Stimulated activated effector memory CD8-positive, alpha-beta T cell treated with anti-CD3 and anti-CD28 coated beads, Interleukin-12 subunit alpha, Interleukin-12 subunit beta, amount 100 ng/mL, for 72 hours (primary cell): ENCODE measurements at regions not wholly inside any gene's neighbourhood (a gene's known extent, or its start where the extent isn't known, plus 50 kb on each side); places are given as distances from the start of the nearest gene placed in this dataset.

ENCODE experiments used
- ATAC-seq: fragments of 150-1000 bp; cut with Tn5 transposase; 2 replicates; pipeline ENCODE4 v1.10.0; 2021
- DNase-seq, 2 donors: peaks; one replicate each; pipeline ENCODE4 v3.0.0; 2021 to 2022; ENCODE audit warnings: low spot score in 2 of 2
- H3K27ac Mint-ChIP-seq: one replicate; pipeline ENCODE4 v1.8.0; 2022; ENCODE audit warnings: mild to moderate bottlenecking, mixed read lengths
- H3K36me3 Mint-ChIP-seq: one replicate; pipeline ENCODE4 v1.8.0; 2022; ENCODE audit warnings: mild to moderate bottlenecking, mixed read lengths
- H3K4me1 Mint-ChIP-seq: one replicate; pipeline ENCODE4 v1.8.0; 2022; ENCODE audit warnings: mixed read lengths
- H3K4me3 Mint-ChIP-seq: one replicate; pipeline ENCODE4 v1.8.0; 2022; ENCODE audit warnings: mild to moderate bottlenecking, mixed read lengths
- H3K9me3 Mint-ChIP-seq: one replicate; pipeline ENCODE4 v1.8.0; 2022; ENCODE audit warnings: mixed read lengths

- ATAC-seq (no peak), DNase-seq (no peak)
- H3K9me3 Mint-ChIP-seq: peaks cover 7% of the 10 kb centered on the region
- no peaks in the 10 kb centered on the region for H3K36me3 Mint-ChIP-seq
- no peak overlapping the region for H3K27ac Mint-ChIP-seq
- H3K4me3 Mint-ChIP-seq: no peak overlapping the region
- H3K4me1 Mint-ChIP-seq: no peaks in the 10 kb centered on the region
Measured at GRCh38 chr4:24065974-24066373, 176.1 kb upstream of the PPARGC1A start.

- no peak overlapping the region for H3K4me3 Mint-ChIP-seq
- no peak overlapping the region for H3K27ac Mint-ChIP-seq
- ATAC-seq: no peak
- H3K9me3 Mint-ChIP-seq: peaks cover 4% of the 10 kb centered on the region
- no peaks in the 10 kb centered on the region for H3K36me3 Mint-ChIP-seq
- no peak for DNase-seq
- no peaks in the 10 kb centered on the region for H3K4me1 Mint-ChIP-seq
Measured at GRCh38 chr4:24063731-24064130, 173.9 kb upstream of the PPARGC1A start.

GRCh38 chr4:24060932-24061331 lies 171.1 kb upstream of the PPARGC1A start:
- no peak overlapping the region for H3K4me3 Mint-ChIP-seq
- no peaks in the 10 kb centered on the region for H3K4me1 Mint-ChIP-seq
- DNase-seq (no peak), ATAC-seq (no peak)
- no peak overlapping the region for H3K27ac Mint-ChIP-seq
- peaks cover 7% of the 10 kb centered on the region for H3K9me3 Mint-ChIP-seq
- H3K36me3 Mint-ChIP-seq: no peaks in the 10 kb centered on the region

GRCh38 chr4:24059839-24060238 lies 170.0 kb upstream of the PPARGC1A start:
- Mint-ChIP-seq H3K4me1 (no peaks in the 10 kb centered on the region), H3K4me3 (no peak overlapping the region), H3K9me3 (peaks cover 7% of the 10 kb centered on the region), H3K36me3 (no peaks in the 10 kb centered on the region), H3K27ac (no peak overlapping the region)
- ATAC-seq: no peak
- DNase-seq: no peak

- Mint-ChIP-seq H3K4me3 (no peak overlapping the region), H3K36me3 (no peaks in the 10 kb centered on the region), H3K9me3 (peaks cover 3% of the 10 kb centered on the region), H3K27ac (no peak overlapping the region), H3K4me1 (no peaks in the 10 kb centered on the region)
- no peak for DNase-seq
- ATAC-seq: no peak
Measured at GRCh38 chr4:24057915-24058559, 168.2 kb upstream of the PPARGC1A start.

- no peak for ATAC-seq
- no peak overlapping the region for H3K4me3 Mint-ChIP-seq
- peaks cover 6% of the 10 kb centered on the region for H3K9me3 Mint-ChIP-seq
- no peaks in the 10 kb centered on the region for H3K36me3 Mint-ChIP-seq
- H3K4me1 Mint-ChIP-seq: no peaks in the 10 kb centered on the region
- DNase-seq: no peak
- H3K27ac Mint-ChIP-seq: no peak overlapping the region
Measured at GRCh38 chr4:24056289-24056688, 166.4 kb upstream of the PPARGC1A start.

- DNase-seq: no peak
- H3K4me3 Mint-ChIP-seq: no peak overlapping the region
Measured at GRCh38 chr4:24055623-24056022, 165.8 kb upstream of the PPARGC1A start.

GRCh38 chr4:24054910-24055309 lies 165.1 kb upstream of the PPARGC1A start:
- Mint-ChIP-seq H3K9me3 (peaks cover 6% of the 10 kb centered on the region), H3K36me3 (no peaks in the 10 kb centered on the region), H3K27ac (no peak overlapping the region), H3K4me1 (no peaks in the 10 kb centered on the region), H3K4me3 (no peak overlapping the region)
- ATAC-seq (no peak), DNase-seq (no peak)

More at GRCh38 chr4:24055623-24056022, 165.8 kb upstream of the PPARGC1A start:
- ATAC-seq: no peak
- Mint-ChIP-seq H3K36me3 (no peaks in the 10 kb centered on the region), H3K9me3 (peaks cover 6% of the 10 kb centered on the region), H3K4me1 (no peaks in the 10 kb centered on the region), H3K27ac (no peak overlapping the region)

GRCh38 chr4:24053934-24054333 lies 164.1 kb upstream of the PPARGC1A start:
- no peaks in the 10 kb centered on the region for H3K4me1 Mint-ChIP-seq
- no peak for DNase-seq
- H3K36me3 Mint-ChIP-seq: no peaks in the 10 kb centered on the region
- no peak for ATAC-seq
- H3K9me3 Mint-ChIP-seq: peaks cover 6% of the 10 kb centered on the region
- no peak overlapping the region for H3K27ac Mint-ChIP-seq
- no peak overlapping the region for H3K4me3 Mint-ChIP-seq

GRCh38 chr4:24044610-24045589 lies 155.1 kb upstream of the PPARGC1A start:
- Mint-ChIP-seq H3K4me1 (no peaks in the 10 kb centered on the region), H3K36me3 (no peaks in the 10 kb centered on the region), H3K4me3 (no peak overlapping the region), H3K9me3 (peaks cover 6% of the 10 kb centered on the region), H3K27ac (no peak overlapping the region)
- DNase-seq (no peak), ATAC-seq (no peak)

GRCh38 chr4:24042094-24042493 lies 152.2 kb upstream of the PPARGC1A start:
- Mint-ChIP-seq H3K36me3 (no peaks in the 10 kb centered on the region), H3K27ac (no peak overlapping the region), H3K9me3 (peaks cover 7% of the 10 kb centered on the region), H3K4me3 (no peak overlapping the region), H3K4me1 (no peaks in the 10 kb centered on the region)
- DNase-seq (no peak), ATAC-seq (no peak)

GRCh38 chr4:24040811-24041210 lies 151.0 kb upstream of the PPARGC1A start:
- no peak for ATAC-seq
- H3K4me1 Mint-ChIP-seq: no peaks in the 10 kb centered on the region
- H3K9me3 Mint-ChIP-seq: peaks cover 5% of the 10 kb centered on the region
- no peak for DNase-seq
- H3K4me3 Mint-ChIP-seq: no peak overlapping the region
- H3K27ac Mint-ChIP-seq: no peak overlapping the region
- no peaks in the 10 kb centered on the region for H3K36me3 Mint-ChIP-seq

GRCh38 chr4:24033626-24034025 lies 143.8 kb upstream of the PPARGC1A start:
- Mint-ChIP-seq H3K4me1 (no peaks in the 10 kb centered on the region), H3K9me3 (peaks cover 3% of the 10 kb centered on the region), H3K27ac (no peak overlapping the region), H3K4me3 (no peak overlapping the region), H3K36me3 (no peaks in the 10 kb centered on the region)
- ATAC-seq: no peak
- DNase-seq: no peak

- no peak for ATAC-seq
- Mint-ChIP-seq H3K27ac (no peak overlapping the region), H3K9me3 (peaks cover 3% of the 10 kb centered on the region), H3K36me3 (no peaks in the 10 kb centered on the region), H3K4me1 (no peaks in the 10 kb centered on the region), H3K4me3 (no peak overlapping the region)
- no peak for DNase-seq
Measured at GRCh38 chr4:24032371-24032989, 142.6 kb upstream of the PPARGC1A start.

- DNase-seq: no peak
- ATAC-seq: no peak
- Mint-ChIP-seq H3K4me1 (no peaks in the 10 kb centered on the region), H3K27ac (no peak overlapping the region), H3K4me3 (no peak overlapping the region), H3K9me3 (peaks cover 3% of the 10 kb centered on the region), H3K36me3 (no peaks in the 10 kb centered on the region)
Measured at GRCh38 chr4:24026596-24026995, 136.7 kb upstream of the PPARGC1A start.
